Brain microvascular endothelial cell (primary cell): ENCODE measurements at regions not wholly inside any gene's neighbourhood (a gene's known extent, or its start where the extent isn't known, plus 50 kb on each side); places are given as distances from the start of the nearest gene placed in this dataset.
A peak's percentile ranks its signal among the peaks of the same experiment; 100 is the strongest.
"Not testable (repeated sequence)": the region's sequence is repeated elsewhere in the genome, so short reads cannot be mapped to it uniquely, and the experiment has no call there.

Source experiments
- DNase-seq: peaks from one replicate; pipeline ENCODE4 v3.0.0-alpha.2; 2020
- H3K27ac ChIP-seq: fragments of 250-450 bp; sonication (Bioruptor Pico); 2 replicates; pipeline ENCODE4 v1.5.1; 2020; ENCODE audit warnings: mild to moderate bottlenecking, moderate library complexity
- H3K27me3 ChIP-seq: fragments of 250-450 bp; sonication (Bioruptor Pico); replicated peaks from 2 replicates; pipeline ENCODE4 v1.5.1; 2020; ENCODE audit warnings: mild to moderate bottlenecking
- H3K36me3 ChIP-seq: fragments of 250-450 bp; sonication (Bioruptor Pico); replicated peaks from 2 replicates; pipeline ENCODE4 v1.5.1; 2020; ENCODE audit warnings: mild to moderate bottlenecking
- H3K4me3 ChIP-seq: 2 replicates; pipeline ENCODE4 v1.5.1; 2011; ENCODE audit warnings: low read depth, mild to moderate bottlenecking, control low read depth, low read length, moderate library complexity
- CTCF ChIP-seq: IDR thresholded peaks from 2 replicates; pipeline ENCODE4 v1.5.1; 2011; ENCODE audit warnings: low read depth, mild to moderate bottlenecking, moderate library complexity, low read length, control low read depth, inconsistent platforms; ENCODE audit errors: missing control alignments
- in situ Hi-C: cut with HindIII; loops from 2 replicates; pipeline ENCODE4 v1.10.0; 2017; ENCODE audit warnings: low sequenced_read_pairs, low pct_ligation_motif_present

DNA sequence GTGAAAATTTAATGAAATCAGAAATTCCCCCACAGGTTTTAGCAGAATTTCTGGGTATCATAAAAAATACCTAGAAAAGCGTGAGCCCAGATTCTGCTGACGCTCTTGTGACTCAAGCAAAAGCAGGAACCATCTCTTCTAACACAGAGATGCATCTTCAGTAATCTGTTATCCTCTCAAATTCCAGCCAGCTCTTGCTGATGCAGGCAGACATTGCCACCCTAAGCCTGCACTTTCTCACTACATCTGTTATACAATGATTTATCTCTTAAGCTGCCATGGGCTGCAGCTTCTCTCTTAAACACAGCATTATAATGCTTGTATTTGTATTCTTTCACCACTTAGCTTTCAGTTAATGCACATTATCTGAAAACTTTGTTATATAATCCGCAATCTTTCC is 113.0 kb upstream of the RGS1 start:
- DNase-seq = no peak
- TF ChIP-seq CTCF = no peak
- Histone ChIP-seq H3K4me3 (no peak overlapping the region), H3K27me3 (no peaks in the 10 kb centered on the region), H3K36me3 (no peaks in the 10 kb centered on the region), H3K27ac (no peak overlapping the region)
- in situ Hi-C loops = no loop called here

DNA sequence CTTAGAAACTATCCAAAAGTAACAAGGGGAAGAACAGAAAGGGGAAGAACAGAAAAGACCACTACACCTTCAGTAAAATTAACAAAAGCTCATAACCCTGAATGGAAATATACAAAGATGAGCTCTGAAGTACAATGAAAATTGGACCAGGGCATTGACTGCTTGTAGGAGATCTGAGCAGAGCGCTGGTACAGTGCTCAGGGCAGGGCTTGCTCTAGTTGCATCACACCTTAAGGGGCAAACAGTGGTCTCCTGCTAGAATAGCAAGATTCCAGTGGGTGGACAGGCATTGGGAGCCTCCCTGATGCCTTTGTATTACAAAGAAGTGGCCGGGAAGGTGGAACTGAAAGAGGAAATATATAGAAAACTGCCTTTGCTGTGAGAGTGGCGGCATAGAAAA is 111.9 kb upstream of the RGS1 start:
- Histone ChIP-seq H3K27me3 (no peaks in the 10 kb centered on the region), H3K27ac (no peak overlapping the region), H3K4me3 (no peak overlapping the region), H3K36me3 (no peaks in the 10 kb centered on the region)
- TF ChIP-seq CTCF = no peak
- DNase-seq = no peak
- in situ Hi-C loops = no loop called here

- H3K27ac ChIP-seq, DNase-seq, in situ Hi-C loops, H3K27me3 ChIP-seq, H3K36me3 ChIP-seq, H3K4me3 ChIP-seq: not testable (repeated sequence)
Measured at GRCh38 chr1:192465221-192465620, 110.4 kb upstream of the RGS1 start.

- no peak for DNase-seq
- in situ Hi-C loops = no loop called here
- H3K4me3 ChIP-seq = no peak overlapping the region
- peaks cover 6% of the 10 kb centered on the region for H3K27me3 ChIP-seq
- H3K27ac ChIP-seq = no peak overlapping the region
- peak; percentile 51 for TF ChIP-seq CTCF
- H3K36me3 ChIP-seq = no peaks in the 10 kb centered on the region
Measured at GRCh38 chr1:192474080-192474683, 101.4 kb upstream of the RGS1 start.

DNA sequence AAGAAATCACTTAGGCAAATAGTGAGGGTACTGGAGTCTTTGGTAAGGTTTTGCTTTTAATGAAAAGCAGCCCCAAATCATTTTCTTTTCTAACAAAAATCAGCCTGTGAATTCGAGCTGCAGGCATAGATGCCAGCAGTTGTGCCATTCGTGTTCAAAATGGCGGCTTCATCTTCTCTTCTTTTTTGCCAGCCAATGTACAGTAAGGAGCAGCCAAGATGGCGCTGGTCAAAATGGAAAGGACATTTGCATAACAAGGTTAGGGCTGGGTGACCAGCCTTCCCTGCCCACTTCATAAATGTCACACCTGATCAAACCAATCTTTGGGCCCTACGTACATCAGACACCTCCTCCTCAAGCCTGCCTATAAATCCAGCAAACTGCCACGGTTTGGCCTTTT is 100.2 kb upstream of the RGS1 start:
- Histone ChIP-seq H3K27me3 (peaks cover 6% of the 10 kb centered on the region), H3K27ac (no peak overlapping the region), H3K36me3 (no peaks in the 10 kb centered on the region), H3K4me3 (no peak overlapping the region)
- DNase-seq = no peak
- in situ Hi-C loops = no loop called here
- no peak for TF ChIP-seq CTCF

GRCh38 chr1:192475970-192476369 is 99.6 kb upstream of the RGS1 start:
- no peak overlapping the region for H3K4me3 ChIP-seq
- H3K36me3 ChIP-seq = no peaks in the 10 kb centered on the region
- in situ Hi-C loops = no loop called here
- no peak overlapping the region for H3K27ac ChIP-seq
- DNase-seq = no peak
- no peak for TF ChIP-seq CTCF
- peaks cover 6% of the 10 kb centered on the region for H3K27me3 ChIP-seq
